ENCODE measurements at regions not wholly inside any gene's neighbourhood (a gene's known extent, or its start where the extent isn't known, plus 50 kb on each side); places are given as distances from the start of the nearest gene placed in this dataset.

DNA sequence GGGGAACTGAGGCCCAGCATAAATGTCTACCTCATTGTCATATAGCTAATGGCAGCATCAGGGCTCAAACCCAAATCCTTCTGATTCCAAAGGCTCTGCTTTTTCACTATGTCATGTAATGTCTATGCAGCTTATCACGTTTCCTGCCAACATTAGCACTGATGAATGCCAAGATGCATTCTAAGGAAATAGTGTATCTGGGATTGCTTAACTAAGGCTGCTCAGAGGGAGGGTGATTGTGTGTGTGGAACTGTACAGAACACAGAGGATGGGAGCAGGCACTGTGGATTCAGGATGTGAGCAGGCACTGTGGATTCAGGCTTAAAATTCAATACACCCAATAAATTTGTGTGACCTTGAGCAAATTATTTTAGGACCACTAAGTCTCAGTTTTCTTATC, 456.4 kb upstream of the DEPDC1 start:
- Histone ChIP-seq H4K20me1 (ENCODE audit: insufficient read depth) (no peaks in the 10 kb centered on the region), H3K4me3 (IDR thresholded peaks at IDR 0.05; ENCODE audit: insufficient read depth, low read depth, low read length) (no peak overlapping the region), H3K27ac (no peak overlapping the region), H3K4me2 (no peak overlapping the region), H3K9ac (no peak overlapping the region), H3K4me1 (ENCODE audit: low read depth, poor library complexity, severe bottlenecking) (no peaks in the 10 kb centered on the region), H2AFZ (ENCODE audit: low read depth) (no peak overlapping the region), H3K79me2 (ENCODE audit: insufficient read depth, low read depth) (no peaks in the 10 kb centered on the region), H3K36me3 (ENCODE audit: insufficient read depth) (no peaks in the 10 kb centered on the region), H3K27me3 (ENCODE audit: insufficient read depth, low read depth) (no peaks in the 10 kb centered on the region)
- TF ChIP-seq, protein P1, sequence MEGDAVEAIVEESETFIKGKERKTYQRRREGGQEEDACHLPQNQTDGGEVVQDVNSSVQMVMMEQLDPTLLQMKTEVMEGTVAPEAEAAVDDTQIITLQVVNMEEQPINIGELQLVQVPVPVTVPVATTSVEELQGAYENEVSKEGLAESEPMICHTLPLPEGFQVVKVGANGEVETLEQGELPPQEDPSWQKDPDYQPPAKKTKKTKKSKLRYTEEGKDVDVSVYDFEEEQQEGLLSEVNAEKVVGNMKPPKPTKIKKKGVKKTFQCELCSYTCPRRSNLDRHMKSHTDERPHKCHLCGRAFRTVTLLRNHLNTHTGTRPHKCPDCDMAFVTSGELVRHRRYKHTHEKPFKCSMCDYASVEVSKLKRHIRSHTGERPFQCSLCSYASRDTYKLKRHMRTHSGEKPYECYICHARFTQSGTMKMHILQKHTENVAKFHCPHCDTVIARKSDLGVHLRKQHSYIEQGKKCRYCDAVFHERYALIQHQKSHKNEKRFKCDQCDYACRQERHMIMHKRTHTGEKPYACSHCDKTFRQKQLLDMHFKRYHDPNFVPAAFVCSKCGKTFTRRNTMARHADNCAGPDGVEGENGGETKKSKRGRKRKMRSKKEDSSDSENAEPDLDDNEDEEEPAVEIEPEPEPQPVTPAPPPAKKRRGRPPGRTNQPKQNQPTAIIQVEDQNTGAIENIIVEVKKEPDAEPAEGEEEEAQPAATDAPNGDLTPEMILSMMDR (conservative IDR thresholded peaks at IDR 0.05; ENCODE audit: low read depth, low read length), result no peak

DNA sequence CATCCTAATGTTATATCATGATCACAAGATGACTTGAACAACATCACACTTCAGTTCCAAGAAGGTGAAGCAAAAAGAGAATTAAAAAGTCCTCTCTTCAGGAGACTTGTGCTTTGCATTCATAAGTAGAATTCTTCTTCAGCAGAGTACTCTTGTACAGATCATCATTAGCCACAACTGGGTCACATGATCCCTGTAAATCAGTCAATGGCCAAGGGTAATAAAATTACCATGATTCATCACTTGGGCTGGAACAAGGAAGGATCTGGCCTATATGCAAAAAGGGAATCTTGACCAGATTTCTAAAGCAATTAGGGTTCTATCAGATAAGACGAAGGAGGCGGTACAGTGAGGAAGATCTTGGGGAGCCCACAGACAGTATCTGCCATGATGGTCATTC, 458.0 kb upstream of the DEPDC1 start:
- Histone ChIP-seq H3K27me3 (ENCODE audit: insufficient read depth, low read depth) (no peaks in the 10 kb centered on the region), H3K27ac (no peak overlapping the region), H3K79me2 (ENCODE audit: insufficient read depth, low read depth) (no peaks in the 10 kb centered on the region), H4K20me1 (ENCODE audit: insufficient read depth) (no peaks in the 10 kb centered on the region), H3K4me1 (ENCODE audit: low read depth, poor library complexity, severe bottlenecking) (no peaks in the 10 kb centered on the region), H3K4me2 (no peak overlapping the region), H2AFZ (ENCODE audit: low read depth) (no peak overlapping the region), H3K9ac (no peak overlapping the region), H3K36me3 (ENCODE audit: insufficient read depth) (no peaks in the 10 kb centered on the region), H3K4me3 (IDR thresholded peaks at IDR 0.05; ENCODE audit: insufficient read depth, low read depth, low read length) (no peak overlapping the region)
- TF ChIP-seq, protein P1 (conservative IDR thresholded peaks at IDR 0.05; ENCODE audit: low read depth, low read length), result no peak

DNA sequence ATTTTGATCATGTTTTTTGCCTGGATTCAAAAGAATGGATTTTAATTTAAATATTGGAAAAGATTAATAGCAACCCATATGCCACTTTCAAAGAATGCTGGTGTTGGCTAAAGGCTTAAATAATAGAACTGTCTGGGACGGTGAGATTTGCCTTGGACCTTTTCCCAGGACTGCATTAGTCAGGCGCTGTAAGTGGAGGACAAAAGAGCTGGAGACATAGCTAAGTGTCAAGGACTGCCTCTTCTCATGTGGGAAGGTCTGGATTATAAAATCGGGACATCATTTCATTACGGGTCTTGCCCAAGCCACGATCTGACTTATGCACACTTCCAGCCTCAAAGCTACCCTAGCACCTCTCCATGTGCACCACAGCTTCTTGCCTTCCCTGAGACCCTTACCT, 458.5 kb upstream of the DEPDC1 start:
- H3K27ac ChIP-seq, result no peak overlapping the region
- no peaks in the 10 kb centered on the region for H3K36me3 ChIP-seq (ENCODE audit: insufficient read depth)
- no peak overlapping the region for H2AFZ ChIP-seq (ENCODE audit: low read depth)
- no peaks in the 10 kb centered on the region for H4K20me1 ChIP-seq (ENCODE audit: insufficient read depth)
- H3K4me2 ChIP-seq, result no peak overlapping the region
- TF ChIP-seq, protein P1 (conservative IDR thresholded peaks at IDR 0.05; ENCODE audit: low read depth, low read length), result no peak
- no peaks in the 10 kb centered on the region for H3K4me1 ChIP-seq (ENCODE audit: low read depth, poor library complexity, severe bottlenecking)
- H3K27me3 ChIP-seq (ENCODE audit: insufficient read depth, low read depth), result no peaks in the 10 kb centered on the region
- no peak overlapping the region for H3K4me3 ChIP-seq (IDR thresholded peaks at IDR 0.05; ENCODE audit: insufficient read depth, low read depth, low read length)
- no peak overlapping the region for H3K9ac ChIP-seq
- no peaks in the 10 kb centered on the region for H3K79me2 ChIP-seq (ENCODE audit: insufficient read depth, low read depth)

DNA sequence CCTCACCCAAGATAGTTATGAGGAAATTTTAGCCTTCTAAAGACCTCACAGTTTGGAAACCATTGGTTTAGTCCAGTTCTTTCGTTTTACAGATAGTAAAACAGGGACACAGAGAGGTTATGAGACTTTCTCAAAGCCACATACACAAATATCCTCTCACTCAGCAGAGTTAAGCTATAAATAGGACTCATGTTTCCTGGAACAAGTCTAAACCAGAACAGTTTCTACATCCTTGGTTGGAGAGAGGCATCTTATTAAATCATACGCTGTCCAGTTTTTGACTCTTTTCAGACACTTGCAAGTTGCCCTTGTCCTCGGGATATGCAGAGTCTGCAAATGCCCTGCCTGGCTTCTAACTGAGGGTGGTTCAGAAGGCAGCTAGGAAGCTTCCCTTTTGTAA, 462.1 kb upstream of the DEPDC1 start:
- Histone ChIP-seq H3K4me3 (IDR thresholded peaks at IDR 0.05; ENCODE audit: insufficient read depth, low read depth, low read length) (no peak overlapping the region), H3K79me2 (ENCODE audit: insufficient read depth, low read depth) (no peaks in the 10 kb centered on the region), H3K9ac (no peak overlapping the region), H3K4me2 (no peak overlapping the region), H3K27me3 (ENCODE audit: insufficient read depth, low read depth) (no peaks in the 10 kb centered on the region), H3K27ac (no peak overlapping the region), H3K4me1 (ENCODE audit: low read depth, poor library complexity, severe bottlenecking) (no peaks in the 10 kb centered on the region), H4K20me1 (ENCODE audit: insufficient read depth) (no peaks in the 10 kb centered on the region), H3K36me3 (ENCODE audit: insufficient read depth) (no peaks in the 10 kb centered on the region), H2AFZ (ENCODE audit: low read depth) (no peak overlapping the region)
- TF ChIP-seq, protein P1 (conservative IDR thresholded peaks at IDR 0.05; ENCODE audit: low read depth, low read length), result no peak
